IMR-90 (cell line): ENCODE measurements at regions not wholly inside any gene's neighbourhood (a gene's known extent, or its start where the extent isn't known, plus 50 kb on each side); places are given as distances from the start of the nearest gene placed in this dataset.

Experiments used
- ATAC-seq: fragments of 200-7000 bp; cut with Tn5 transposase; 2 replicates; pipeline ENCODE4 v1.9.1; 2020; ENCODE audit warnings: low read depth, mild to moderate bottlenecking, moderate library complexity
- BruUV-seq: library from RNA; stranded (reverse); fragments of 400-500 nt; replicated peaks from 2 replicates; lab custom pipeline; 2021; lab: Mats Ljungman, UMichigan
- CTCF ChIA-PET: fragments of 300-600 bp; formaldehyde crosslinking; extraction: SDS; loops from one replicate; lab custom pipeline; 2021; ENCODE audit warnings: antibody characterized with exemption; lab: Yijun Ruan, JAX
- POLR2A ChIA-PET: fragments of 300-600 bp; sonication (Branson Sonifier 250); formaldehyde crosslinking; loops from one replicate; lab custom pipeline; 2022; ENCODE audit warnings: antibody characterized with exemption; ENCODE audit not compliant: unreplicated experiment; lab: Charles Lee
- DNase-seq: peaks from one replicate; pipeline ENCODE4 v3.0.0; 2013
- H2AFZ ChIP-seq: replicated peaks from 2 replicates; pipeline ENCODE3; 2013; ENCODE audit warnings: low read length, mild to moderate bottlenecking; ENCODE audit not compliant: poor library complexity
- H2AK5ac ChIP-seq: 2 replicates; pipeline ENCODE4 v1.6.1; 2013; ENCODE audit warnings: low read depth, low read length, inconsistent platforms
- H2AK9ac ChIP-seq: replicated peaks from 2 replicates; pipeline ENCODE3; 2013; ENCODE audit warnings: mild to moderate bottlenecking, low read depth, low read length, moderate library complexity; ENCODE audit not compliant: poor library complexity
- H2BK120ac ChIP-seq: 2 replicates; pipeline ENCODE4 v1.6.1; 2013; ENCODE audit warnings: low read depth, low read length, inconsistent platforms
- H2BK15ac ChIP-seq: 3 replicates; pipeline ENCODE4 v1.6.1; 2013; ENCODE audit warnings: low read depth, low read length, inconsistent platforms
- H2BK20ac ChIP-seq: 2 replicates; pipeline ENCODE4 v1.6.1; 2013; ENCODE audit warnings: low read depth, mild to moderate bottlenecking, inconsistent platforms, low read length, moderate library complexity
- H2BK5ac ChIP-seq: 2 replicates; pipeline ENCODE4 v1.6.1; 2013; ENCODE audit warnings: mild to moderate bottlenecking, low read depth, low read length, inconsistent platforms; ENCODE audit not compliant: poor library complexity, severe bottlenecking
- H3K14ac ChIP-seq: replicated peaks from 2 replicates; pipeline ENCODE4 v1.6.1; 2013; ENCODE audit warnings: low read depth, low read length, inconsistent platforms
- H3K18ac ChIP-seq: 2 replicates; pipeline ENCODE4 v1.6.1; 2013; ENCODE audit warnings: low read depth, low read length, control low read depth
- H3K23ac ChIP-seq: 2 replicates; pipeline ENCODE4 v1.6.1; 2013; ENCODE audit warnings: low read depth, low read length, inconsistent platforms
- H3K27ac ChIP-seq: 2 replicates; pipeline ENCODE4 v1.5.1; 2013; ENCODE audit warnings: mild to moderate bottlenecking, control low read depth, low read length; ENCODE audit not compliant: insufficient read depth
- H3K27me3 ChIP-seq: 2 replicates; pipeline ENCODE4 v1.6.1; 2013; ENCODE audit warnings: low read length; ENCODE audit not compliant: control insufficient read depth, insufficient read depth
- H3K36me3 ChIP-seq: 2 replicates; pipeline ENCODE4 v1.6.1; 2013; ENCODE audit warnings: low read length, mixed read lengths; ENCODE audit not compliant: control insufficient read depth, insufficient read depth
- H3K4ac ChIP-seq: 2 replicates; pipeline ENCODE4 v1.6.1; 2013; ENCODE audit warnings: low read depth, low read length, inconsistent platforms
- H3K4me1 ChIP-seq: 2 replicates; pipeline ENCODE4 v1.6.1; 2013; ENCODE audit warnings: low read length, mixed read lengths; ENCODE audit not compliant: control insufficient read depth, insufficient read depth
- H3K4me2 ChIP-seq: 2 replicates; pipeline ENCODE4 v1.6.1; 2013; ENCODE audit warnings: low read depth, mild to moderate bottlenecking, control low read depth, low read length, moderate library complexity
- H3K4me3 ChIP-seq: 2 replicates; pipeline ENCODE4 v1.5.1; 2013; ENCODE audit warnings: low read depth, mild to moderate bottlenecking, control low read depth, low read length, moderate library complexity; ENCODE audit not compliant: insufficient read depth
- H3K56ac ChIP-seq: 2 replicates; pipeline ENCODE4 v1.6.1; 2013; ENCODE audit warnings: low read length, inconsistent platforms; ENCODE audit not compliant: insufficient read depth; ENCODE audit errors: extremely low read depth
- H3K79me1 ChIP-seq, 2 experiments: 2 replicates each; pipeline ENCODE4 v1.6.1; 2013; ENCODE audit warnings: low read length in 2 of 2, inconsistent platforms in 1 of 2, low read depth in 1 of 2
- H3K9ac ChIP-seq: 2 replicates; pipeline ENCODE4 v1.6.1; 2013; ENCODE audit warnings: low read depth, low read length, control low read depth
- H3K9me1 ChIP-seq: 2 replicates; pipeline ENCODE4 v1.6.1; 2013; ENCODE audit warnings: low read length, inconsistent platforms; ENCODE audit not compliant: insufficient read depth
- H3K9me3 ChIP-seq: 2 replicates; pipeline ENCODE4 v1.6.1; 2013; ENCODE audit warnings: low read length; ENCODE audit not compliant: control insufficient read depth, insufficient read depth
- H4K20me1 ChIP-seq: 2 replicates; pipeline ENCODE4 v1.6.1; 2013; ENCODE audit warnings: low read length, inconsistent platforms; ENCODE audit not compliant: insufficient read depth
- H4K5ac ChIP-seq: 2 replicates; pipeline ENCODE4 v1.6.1; 2013; ENCODE audit warnings: mild to moderate bottlenecking, low read depth, low read length, control low read depth
- H4K8ac ChIP-seq, 2 experiments: 2 replicates each; pipeline ENCODE4 v1.6.1; 2013; ENCODE audit warnings: low read depth in 2 of 2, low read length in 2 of 2, control low read depth in 1 of 2, inconsistent platforms in 1 of 2
- H4K91ac ChIP-seq: 2 replicates; pipeline ENCODE4 v1.6.1; 2013; ENCODE audit warnings: low read depth, low read length, inconsistent platforms; ENCODE audit not compliant: insufficient read depth
- BHLHE40 ChIP-seq: fragments of 150-350 bp; IDR thresholded peaks from 2 replicates; pipeline ENCODE4 v1.6.1; 2016; ENCODE audit warnings: mild to moderate bottlenecking, low read depth, low read length
- CHD1 ChIP-seq: IDR thresholded peaks from 2 replicates; pipeline ENCODE4 v1.6.1; 2012; ENCODE audit warnings: low read depth, low read length, improper control_type of control experiment
- CTCF ChIP-seq: conservative IDR thresholded peaks from 2 replicates; pipeline ENCODE4 v1.5.1; 2012; ENCODE audit warnings: mild to moderate bottlenecking, low read depth, low read length, improper control_type of control experiment
- FOS ChIP-seq: fragments of 150-350 bp; IDR thresholded peaks from 2 replicates; pipeline ENCODE4 v1.6.1; 2016; ENCODE audit warnings: low read depth, low read length
- MAFK ChIP-seq: IDR thresholded peaks from 2 replicates; pipeline ENCODE4 v1.6.1; 2012; ENCODE audit warnings: low read depth, low read length, improper control_type of control experiment
- MAZ ChIP-seq: IDR thresholded peaks from 2 replicates; pipeline ENCODE4 v1.6.1; 2012; ENCODE audit warnings: low read depth, mild to moderate bottlenecking, low read length, improper control_type of control experiment, moderate library complexity, borderline replicate concordance
- MXI1 ChIP-seq: IDR thresholded peaks from 2 replicates; pipeline ENCODE4 v1.6.1; 2012; ENCODE audit warnings: low read depth, mild to moderate bottlenecking, low read length, moderate library complexity, borderline replicate concordance
- NFE2L2 ChIP-seq: fragments of 150-350 bp; IDR thresholded peaks from 2 replicates; pipeline ENCODE4 v1.6.1; 2016; ENCODE audit warnings: low read depth, mild to moderate bottlenecking, low read length
- RAD21 ChIP-seq: IDR thresholded peaks from 2 replicates; pipeline ENCODE4 v1.6.1; 2012; ENCODE audit warnings: low read length, improper control_type of control experiment
- RCOR1 ChIP-seq: IDR thresholded peaks from 2 replicates; pipeline ENCODE4 v1.6.1; 2012; ENCODE audit warnings: mild to moderate bottlenecking, low read length, improper control_type of control experiment; ENCODE audit not compliant: insufficient replicate concordance
- RFX5 ChIP-seq: IDR thresholded peaks from 2 replicates; pipeline ENCODE4 v1.8.0; 2012; ENCODE audit warnings: low read depth, mild to moderate bottlenecking, low read length, moderate library complexity
- SMC3 ChIP-seq: fragments of 150-350 bp; IDR thresholded peaks from 2 replicates; pipeline ENCODE4 v1.6.1; 2016; ENCODE audit warnings: low read depth, mild to moderate bottlenecking, antibody characterized with exemption, low read length, moderate library complexity
- USF2 ChIP-seq: fragments of 150-350 bp; IDR thresholded peaks from 2 replicates; pipeline ENCODE4 v1.6.1; 2017; ENCODE audit warnings: mild to moderate bottlenecking, antibody characterized with exemption, low read length, low read depth
- WGBS, 2 experiments: methylation state at CpG; one replicate each; pipeline versions ENCODE4 v1.1.5 to v1.1.7; 2013; ENCODE audit warnings: missing lambda C conversion rate in 2 of 2; ENCODE audit not compliant: insufficient read length in 1 of 2; ENCODE audit errors: extremely low coverage in 2 of 2; 5-methylcytosine and 5-hydroxymethylcytosine counted together
- dilution Hi-C: fragments of 300-500 bp; cut with HindIII; formaldehyde crosslinking; loops from one replicate; pipeline ENCODE4 v1.14.3; 2018; ENCODE audit warnings: low sequenced_read_pairs; ENCODE audit not compliant: unreplicated experiment
- in situ Hi-C: fragments of 300-500 bp; cut with MboI; formaldehyde crosslinking; loops from 3 replicates; pipeline ENCODE4 v1.14.3; 2019; ENCODE audit warnings: low sequenced_read_pairs, inconsistent platforms, mixed read lengths
- intact Hi-C: fragments of 100-400 bp; cut with micrococcal nuclease; formaldehyde crosslinking; loops from 2 replicates; pipeline ENCODE4 v1.10.0; 2022

DNA sequence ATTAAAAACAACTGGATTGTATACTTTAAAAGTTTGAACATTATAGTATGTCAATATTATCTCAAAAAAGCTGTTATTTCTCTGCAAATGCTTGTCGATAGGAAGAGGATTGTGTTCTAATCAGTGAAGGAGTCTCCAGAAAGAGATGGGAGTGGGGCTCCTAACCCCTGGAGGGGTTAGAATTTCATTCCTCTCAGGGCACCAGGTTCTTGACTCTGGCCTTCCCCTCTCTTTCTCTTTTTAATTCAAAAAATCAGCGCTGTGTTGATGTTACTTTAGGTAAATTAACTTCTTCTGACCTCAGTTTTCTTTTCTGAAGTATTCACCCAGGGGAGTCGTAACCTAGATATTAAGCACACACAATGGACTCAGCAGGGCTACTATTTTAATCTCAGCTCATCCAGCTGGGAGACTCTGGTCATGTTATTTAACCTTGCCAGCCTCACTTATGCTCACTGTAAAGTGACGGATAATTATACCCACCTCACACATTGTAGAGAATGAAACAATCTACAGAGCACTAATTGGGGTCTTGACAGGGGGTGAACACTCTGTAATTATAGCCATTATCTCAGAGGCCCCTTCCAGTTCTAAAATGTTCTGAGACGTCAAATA lies 59.4 kb downstream of the GCC1 start:
- CTCF ChIA-PET: no interaction called here
- Histone ChIP-seq H3K9ac (no peak overlapping the region), H3K18ac (no peak overlapping the region), H3K4me1 (no peaks in the 10 kb centered on the region), H3K56ac (no peak overlapping the region), H3K9me1 (no peaks in the 10 kb centered on the region), H2BK20ac (no peak overlapping the region), H2AK5ac (no peak overlapping the region), H3K23ac (no peak overlapping the region), H2BK15ac (no peak overlapping the region), H3K4ac (no peak overlapping the region), H3K27me3 (peaks cover 5% of the 10 kb centered on the region), H2BK120ac (no peak overlapping the region), H4K91ac (no peak overlapping the region), H3K27ac (no peak overlapping the region), H4K20me1 (no peaks in the 10 kb centered on the region), H3K14ac (no peak overlapping the region), H2AK9ac (no peak overlapping the region), H3K4me2 (no peak overlapping the region), H3K4me3 (no peak overlapping the region), H3K79me1 (no peaks in the 10 kb centered on the region), H2AFZ (no peak overlapping the region), H3K36me3 (no peaks in the 10 kb centered on the region), H4K8ac (no peak overlapping the region), H3K9me3 (no peaks in the 10 kb centered on the region), H4K5ac (no peak overlapping the region), H2BK5ac (no peak overlapping the region)
- POLR2A ChIA-PET: no interaction called here
- intact Hi-C loops: no loop called here
- no CpG with 5 or more reads among the region's 5 CpGs for WGBS, 2 experiments
- ATAC-seq (no peak), DNase-seq (no peak)
- no TSS peak for BruUV-seq
- dilution Hi-C loops: no loop called here
- in situ Hi-C loops: no loop called here
- TF ChIP-seq BHLHE40 (no peak), MXI1 (no peak), RCOR1 (no peak), MAZ (no peak), FOS (no peak), RFX5 (no peak), CTCF (no peak), RAD21 (no peak), USF2 (no peak), CHD1 (no peak), MAFK (no peak), NFE2L2 (no peak), SMC3 (no peak)
